Ishikawa (cell line): ENCODE measurements at regions not wholly inside any gene's neighbourhood (a gene's known extent, or its start where the extent isn't known, plus 50 kb on each side); places are given as distances from the start of the nearest gene placed in this dataset.

Experiments used
- CEBPB ChIP-seq: IDR thresholded peaks from 2 replicates; pipeline ENCODE4 v1.6.1; 2012
- CREB1 ChIP-seq: IDR thresholded peaks from 2 replicates; pipeline ENCODE4 v1.6.1; 2012; ENCODE audit warnings: low read depth
- EGR1 ChIP-seq: IDR thresholded peaks from 2 replicates; pipeline ENCODE4 v1.6.1; 2012
- FOXM1 ChIP-seq: IDR thresholded peaks from 2 replicates; pipeline ENCODE4 v1.6.1; 2012; ENCODE audit warnings: low read depth, borderline replicate concordance
- NFIC ChIP-seq: IDR thresholded peaks from 2 replicates; pipeline ENCODE4 v1.6.1; 2012
- RAD21 ChIP-seq: IDR thresholded peaks from 2 replicates; pipeline ENCODE4 v1.6.1; 2012; ENCODE audit warnings: low read depth
- REST ChIP-seq: IDR thresholded peaks from 2 replicates; pipeline ENCODE4 v1.6.1; 2012; ENCODE audit warnings: low read depth, mild to moderate bottlenecking
- TAF1 ChIP-seq: IDR thresholded peaks from 2 replicates; pipeline ENCODE4 v1.6.1; 2012; ENCODE audit warnings: low read depth, mild to moderate bottlenecking
- TCF12 ChIP-seq: IDR thresholded peaks from 2 replicates; pipeline ENCODE4 v1.6.1; 2012; ENCODE audit warnings: low read depth
- TEAD4 ChIP-seq: IDR thresholded peaks from 2 replicates; pipeline ENCODE4 v1.6.1; 2012
- YY1 ChIP-seq: IDR thresholded peaks from 2 replicates; pipeline ENCODE4 v1.6.1; 2012; ENCODE audit warnings: low read depth
- TF ChIP-seq, protein P1 (sequence below): IDR thresholded peaks from 2 replicates; pipeline ENCODE4 v1.6.1; 2012
- TF ChIP-seq, protein P2 (sequence below): IDR thresholded peaks from 2 replicates; pipeline ENCODE4 v1.6.1; 2012

GRCh38 chr4:124152132-124152531 is 560.4 kb downstream of the ANKRD50 start:
- TF ChIP-seq, protein P1, sequence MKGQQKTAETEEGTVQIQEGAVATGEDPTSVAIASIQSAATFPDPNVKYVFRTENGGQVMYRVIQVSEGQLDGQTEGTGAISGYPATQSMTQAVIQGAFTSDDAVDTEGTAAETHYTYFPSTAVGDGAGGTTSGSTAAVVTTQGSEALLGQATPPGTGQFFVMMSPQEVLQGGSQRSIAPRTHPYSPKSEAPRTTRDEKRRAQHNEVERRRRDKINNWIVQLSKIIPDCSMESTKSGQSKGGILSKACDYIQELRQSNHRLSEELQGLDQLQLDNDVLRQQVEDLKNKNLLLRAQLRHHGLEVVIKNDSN, result no peak
- TF ChIP-seq, protein P2, sequence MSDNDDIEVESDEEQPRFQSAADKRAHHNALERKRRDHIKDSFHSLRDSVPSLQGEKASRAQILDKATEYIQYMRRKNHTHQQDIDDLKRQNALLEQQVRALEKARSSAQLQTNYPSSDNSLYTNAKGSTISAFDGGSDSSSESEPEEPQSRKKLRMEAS, result no peak
- TF ChIP-seq REST, result no peak
- TF ChIP-seq RAD21, result no peak
- no peak for TF ChIP-seq YY1
- no peak for TF ChIP-seq CEBPB
- TF ChIP-seq TEAD4, result no peak
- TF ChIP-seq EGR1, result no peak
- TF ChIP-seq TAF1, result no peak
- TF ChIP-seq CREB1, result no peak
- TF ChIP-seq NFIC, result no peak
- no peak for TF ChIP-seq FOXM1
- TF ChIP-seq TCF12, result no peak
